C4-2B (cell line): ENCODE measurements at regions not wholly inside any gene's neighbourhood (a gene's known extent, or its start where the extent isn't known, plus 50 kb on each side); places are given as distances from the start of the nearest gene placed in this dataset.
"Not testable (repeated sequence)": the region's sequence is repeated elsewhere in the genome, so short reads cannot be mapped to it uniquely, and the experiment has no call there.

Source experiments
- H3K27ac ChIP-seq: fragments of 450-650 bp; 2 replicates; pipeline ENCODE4 v1.5.1; 2017
- CTCF ChIP-seq: fragments of 450-650 bp; conservative IDR thresholded peaks from 2 replicates; pipeline ENCODE4 v1.5.1; 2017; ENCODE audit warnings: mild to moderate bottlenecking
- ZFX ChIP-seq: fragments of 450-650 bp; IDR thresholded peaks from 2 replicates; pipeline ENCODE4 v1.6.1; 2017

- no peak for TF ChIP-seq CTCF
- no peak for TF ChIP-seq ZFX
- no peak overlapping the region for H3K27ac ChIP-seq
These were observed 230.2 kb upstream of the RIMS1 start for GRCh38 chr6:71656121-71656520.

GRCh38 chr6:71665931-71666330 is 220.4 kb upstream of the RIMS1 start:
- TF ChIP-seq CTCF, result no peak
- TF ChIP-seq ZFX, result no peak
- H3K27ac ChIP-seq, result no peak overlapping the region

GRCh38 chr6:71672876-71673275 is 213.5 kb upstream of the RIMS1 start:
- H3K27ac ChIP-seq, result no peak overlapping the region
- TF ChIP-seq ZFX, result no peak
- no peak for TF ChIP-seq CTCF

- H3K27ac ChIP-seq, result no peak overlapping the region
- TF ChIP-seq ZFX (no peak), CTCF (no peak)
These were observed 211.0 kb upstream of the RIMS1 start for GRCh38 chr6:71675386-71675785.

GRCh38 chr6:71676298-71676697 is 210.1 kb upstream of the RIMS1 start:
- TF ChIP-seq ZFX (no peak), CTCF (no peak)
- no peak overlapping the region for H3K27ac ChIP-seq

- H3K27ac ChIP-seq, result no peak overlapping the region
- TF ChIP-seq CTCF (no peak), ZFX (no peak)
These were observed 208.3 kb upstream of the RIMS1 start for GRCh38 chr6:71678091-71678490.

- TF ChIP-seq ZFX (no peak), CTCF (no peak)
- H3K27ac ChIP-seq, result no peak overlapping the region
These were observed 205.0 kb upstream of the RIMS1 start for GRCh38 chr6:71681234-71681867.

- H3K27ac ChIP-seq, result not testable (repeated sequence)
These were observed 200.2 kb upstream of the RIMS1 start for GRCh38 chr6:71686021-71686677.
